ENCODE measurements at regions not wholly inside any gene's neighbourhood (a gene's known extent, or its start where the extent isn't known, plus 50 kb on each side); places are given as distances from the start of the nearest gene placed in this dataset.
A peak's percentile ranks its signal among the peaks of the same experiment; 100 is the strongest.

DNA sequence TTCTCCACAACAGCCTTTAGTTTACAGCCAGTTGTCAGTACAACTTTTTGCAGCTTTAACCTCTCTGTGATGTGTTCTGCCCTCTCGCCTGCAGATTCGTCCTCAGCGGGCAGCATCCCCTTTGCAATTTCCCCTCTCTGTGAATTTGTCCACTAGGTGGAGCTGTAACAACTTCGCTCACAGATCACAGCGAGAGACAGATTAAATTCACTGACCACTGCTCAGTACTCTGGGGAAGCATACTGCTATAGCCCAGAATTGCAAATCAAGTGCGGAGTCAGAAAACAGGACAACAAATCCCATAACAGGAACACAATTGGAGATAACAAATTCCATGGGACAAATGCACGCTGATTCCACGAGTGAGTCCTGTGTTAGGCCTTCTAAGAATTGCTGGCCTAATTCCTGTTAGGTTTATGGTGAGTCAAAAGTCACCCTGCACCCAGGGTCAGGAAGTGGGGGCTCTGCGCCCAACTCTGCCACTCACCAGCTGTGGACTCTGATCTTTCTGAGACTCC lies 2124.9 kb downstream of the MAT2B start:
- Mint-ChIP-seq H3K36me3 (ENCODE audit: insufficient read depth) (peaks cover 1% of the 10 kb centered on the region), H3K4me3 (ENCODE audit: low read depth) (no peak overlapping the region), H3K27me3 (no peaks in the 10 kb centered on the region), H3K9me3 (ENCODE audit: low read depth) (peaks cover 4% of the 10 kb centered on the region), H3K27ac (no peak overlapping the region), H3K4me1 (ENCODE audit: low read depth) (peaks cover 12% of the 10 kb centered on the region)
- peak; percentile 41 for DNase-seq (ENCODE audit: low spot score, unreplicated experiment)
- TF ChIP-seq, protein P1, sequence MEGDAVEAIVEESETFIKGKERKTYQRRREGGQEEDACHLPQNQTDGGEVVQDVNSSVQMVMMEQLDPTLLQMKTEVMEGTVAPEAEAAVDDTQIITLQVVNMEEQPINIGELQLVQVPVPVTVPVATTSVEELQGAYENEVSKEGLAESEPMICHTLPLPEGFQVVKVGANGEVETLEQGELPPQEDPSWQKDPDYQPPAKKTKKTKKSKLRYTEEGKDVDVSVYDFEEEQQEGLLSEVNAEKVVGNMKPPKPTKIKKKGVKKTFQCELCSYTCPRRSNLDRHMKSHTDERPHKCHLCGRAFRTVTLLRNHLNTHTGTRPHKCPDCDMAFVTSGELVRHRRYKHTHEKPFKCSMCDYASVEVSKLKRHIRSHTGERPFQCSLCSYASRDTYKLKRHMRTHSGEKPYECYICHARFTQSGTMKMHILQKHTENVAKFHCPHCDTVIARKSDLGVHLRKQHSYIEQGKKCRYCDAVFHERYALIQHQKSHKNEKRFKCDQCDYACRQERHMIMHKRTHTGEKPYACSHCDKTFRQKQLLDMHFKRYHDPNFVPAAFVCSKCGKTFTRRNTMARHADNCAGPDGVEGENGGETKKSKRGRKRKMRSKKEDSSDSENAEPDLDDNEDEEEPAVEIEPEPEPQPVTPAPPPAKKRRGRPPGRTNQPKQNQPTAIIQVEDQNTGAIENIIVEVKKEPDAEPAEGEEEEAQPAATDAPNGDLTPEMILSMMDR (IDR thresholded peaks at IDR 0.05; ENCODE audit: unreplicated experiment): peak; percentile 84

DNA sequence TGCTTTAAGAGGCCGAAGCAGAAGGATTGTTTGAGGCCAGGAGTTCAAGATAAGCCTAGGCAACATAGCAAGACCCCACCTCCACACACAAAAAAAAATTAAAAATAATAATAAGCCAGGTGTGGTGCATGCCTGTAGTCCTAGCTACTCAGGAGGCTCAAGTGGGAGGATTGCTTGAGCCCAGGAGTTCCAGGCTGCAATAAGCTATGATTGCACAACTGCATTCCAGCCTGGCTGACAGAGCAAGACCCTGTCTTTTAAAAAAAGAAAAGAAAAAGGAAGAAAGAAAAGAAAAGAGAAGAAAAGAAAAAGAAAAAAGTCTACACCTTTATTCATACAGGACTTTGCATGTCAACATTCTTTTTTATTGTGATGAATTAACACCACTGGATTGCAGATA lies 2125.8 kb downstream of the MAT2B start:
- Mint-ChIP-seq H3K4me1 (ENCODE audit: low read depth) (peaks cover 12% of the 10 kb centered on the region), H3K36me3 (ENCODE audit: insufficient read depth) (peaks cover 1% of the 10 kb centered on the region), H3K4me3 (ENCODE audit: low read depth) (no peak overlapping the region), H3K9me3 (ENCODE audit: low read depth) (peaks cover 4% of the 10 kb centered on the region), H3K27ac (no peak overlapping the region), H3K27me3 (no peaks in the 10 kb centered on the region)
- TF ChIP-seq, protein P1 (IDR thresholded peaks at IDR 0.05; ENCODE audit: unreplicated experiment): no peak
- no peak for DNase-seq (ENCODE audit: low spot score, unreplicated experiment)

DNA sequence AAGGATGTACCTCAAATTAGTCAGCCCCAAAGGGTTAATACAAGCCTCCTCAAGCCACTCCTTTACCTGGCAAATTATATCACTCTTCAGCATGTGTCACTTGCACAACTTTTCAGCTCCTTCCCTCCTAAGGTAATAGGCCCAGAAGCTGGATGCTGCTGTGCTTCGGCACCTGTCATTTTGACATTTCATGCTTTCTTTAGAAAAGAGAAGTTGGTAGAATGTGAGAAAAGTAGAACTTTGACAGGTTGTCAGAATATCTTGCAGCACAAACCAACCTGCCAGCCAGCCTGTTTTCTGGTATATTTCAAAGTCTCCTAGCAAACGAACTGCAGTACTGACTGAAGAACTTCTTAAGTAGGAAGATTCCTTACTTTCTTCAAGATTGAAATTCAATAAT lies 2136.9 kb downstream of the MAT2B start:
- no peaks in the 10 kb centered on the region for H3K27me3 Mint-ChIP-seq
- TF ChIP-seq, protein P1 (IDR thresholded peaks at IDR 0.05; ENCODE audit: unreplicated experiment): no peak
- H3K36me3 Mint-ChIP-seq (ENCODE audit: insufficient read depth): no peaks in the 10 kb centered on the region
- peaks cover 11% of the 10 kb centered on the region for H3K9me3 Mint-ChIP-seq (ENCODE audit: low read depth)
- no peak overlapping the region for H3K27ac Mint-ChIP-seq
- no peak overlapping the region for H3K4me3 Mint-ChIP-seq (ENCODE audit: low read depth)
- DNase-seq (ENCODE audit: low spot score, unreplicated experiment): no peak
- H3K4me1 Mint-ChIP-seq (ENCODE audit: low read depth): no peaks in the 10 kb centered on the region

DNA sequence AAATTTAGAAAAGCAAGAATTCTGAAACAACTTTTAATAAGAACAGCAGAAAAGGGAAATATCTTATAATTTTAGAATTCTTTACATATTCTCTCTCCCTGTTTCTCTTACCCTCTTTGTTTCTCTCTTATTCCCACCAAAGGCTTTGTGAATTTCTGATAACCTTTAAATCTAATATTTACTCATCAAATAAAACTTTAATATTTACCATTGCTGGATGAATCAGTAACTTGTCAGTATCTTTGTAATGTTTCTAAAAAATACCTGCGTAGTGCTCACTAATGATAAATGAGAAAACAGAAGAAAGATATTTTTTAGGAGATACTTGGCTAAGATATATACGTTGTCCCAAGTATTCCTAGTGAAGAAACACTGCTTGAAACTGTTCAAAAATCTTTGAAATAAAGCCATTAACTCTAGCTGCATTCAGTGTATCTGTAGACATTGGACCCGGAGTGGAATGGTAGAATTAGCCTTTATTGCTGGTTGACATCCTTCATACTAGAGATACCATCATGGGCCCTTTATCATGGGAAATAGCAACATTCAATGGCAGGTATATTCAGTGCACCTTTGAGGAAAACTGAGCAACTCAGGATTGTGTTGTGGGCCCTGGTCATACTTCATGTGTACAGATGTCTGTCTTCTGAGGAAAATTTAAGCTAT lies 2160.4 kb downstream of the MAT2B start:
- TF ChIP-seq, protein P1 (IDR thresholded peaks at IDR 0.05; ENCODE audit: unreplicated experiment): no peak
- no peak for DNase-seq (ENCODE audit: low spot score, unreplicated experiment)
- Mint-ChIP-seq H3K4me1 (ENCODE audit: low read depth) (peaks cover 7% of the 10 kb centered on the region), H3K9me3 (ENCODE audit: low read depth) (peaks cover 8% of the 10 kb centered on the region), H3K4me3 (ENCODE audit: low read depth) (no peak overlapping the region), H3K27ac (no peak overlapping the region), H3K36me3 (ENCODE audit: insufficient read depth) (no peaks in the 10 kb centered on the region), H3K27me3 (no peaks in the 10 kb centered on the region)

DNA sequence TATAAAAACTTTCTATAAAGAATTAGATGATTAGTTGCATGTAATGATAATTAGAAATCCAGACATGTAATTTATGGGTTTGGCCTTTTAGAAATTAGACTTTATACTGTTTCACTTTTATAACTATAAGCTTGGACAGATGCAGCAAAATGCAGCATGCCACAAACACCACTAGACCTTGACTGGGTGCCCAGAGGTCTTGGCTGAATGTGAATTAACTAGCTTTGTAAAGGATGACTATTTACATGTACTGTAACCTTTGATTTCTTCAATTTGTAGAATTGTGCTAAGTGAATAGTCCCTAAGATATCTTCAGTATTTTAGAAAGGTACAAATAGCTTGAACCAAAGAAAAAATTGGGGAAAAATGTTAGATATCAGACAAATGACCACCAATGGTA lies 2168.1 kb downstream of the MAT2B start:
- H3K36me3 Mint-ChIP-seq (ENCODE audit: insufficient read depth): no peaks in the 10 kb centered on the region
- H3K4me1 Mint-ChIP-seq (ENCODE audit: low read depth): no peaks in the 10 kb centered on the region
- no peaks in the 10 kb centered on the region for H3K27me3 Mint-ChIP-seq
- no peaks in the 10 kb centered on the region for H3K9me3 Mint-ChIP-seq (ENCODE audit: low read depth)
- H3K27ac Mint-ChIP-seq: no peak overlapping the region
- TF ChIP-seq, protein P1 (IDR thresholded peaks at IDR 0.05; ENCODE audit: unreplicated experiment): no peak
- no peak overlapping the region for H3K4me3 Mint-ChIP-seq (ENCODE audit: low read depth)
- no peak for DNase-seq (ENCODE audit: low spot score, unreplicated experiment)
